HepG2 (cell line): ENCODE measurements at regions not wholly inside any gene's neighbourhood (a gene's known extent, or its start where the extent isn't known, plus 50 kb on each side); places are given as distances from the start of the nearest gene placed in this dataset.

Source experiments
- ATAC-seq: fragments of 200-7000 bp; cut with Tn5 transposase; 3 replicates; pipeline ENCODE4 v1.9.1; 2020; ENCODE audit warnings: mild to moderate bottlenecking, moderate library complexity
- BruUV-seq: library from RNA; stranded (reverse); fragments of 400-500 nt; replicated peaks from 2 replicates; lab custom pipeline; 2021; lab: Mats Ljungman, UMichigan
- CTCF ChIA-PET: fragments of 300-600 bp; formaldehyde crosslinking; extraction: SDS; loops from one replicate; lab custom pipeline; 2021; ENCODE audit warnings: low total read pairs, inconsistent platforms, low intra/inter-chr PET ratio; lab: Yijun Ruan, JAX
- POLR2A ChIA-PET: fragments of 350-600 bp; sonication (Branson Sonifier 250); formaldehyde crosslinking; loops from one replicate; lab custom pipeline; 2020; ENCODE audit warnings: antibody characterized with exemption, inconsistent platforms; lab: Yijun Ruan, JAX
- DNase-seq: peaks from one replicate; pipeline ENCODE4 v3.0.0-alpha.2; 2015; ENCODE audit warnings: low spot score
- FAIRE-seq: peaks from 3 replicates; lab custom pipeline; 2011; peaks lifted over from hg19 to GRCh38; lab: Jason Lieb, UNC
- H2AFZ ChIP-seq: one replicate; pipeline ENCODE4 v1.6.1; 2011; ENCODE audit warnings: low read length, inconsistent platforms
- H3K27ac ChIP-seq: fragments of 300-600 bp; 3 replicates; pipeline ENCODE4 v1.8.0; 2011; ENCODE audit warnings: mixed run types, mild to moderate bottlenecking, mixed read lengths, low read length, inconsistent platforms; ENCODE audit not compliant: insufficient read depth; ENCODE audit errors: extremely low read length
- H3K27me3 ChIP-seq, 2 experiments: fragments of 200-600 bp in 1 of 2; 2 replicates in 1 of 2; 3 replicates in 1 of 2; pipeline versions ENCODE4 v1.6.0 to v1.8.0; 2011; ENCODE audit warnings: low read length in 2 of 2, mild to moderate bottlenecking in 2 of 2, moderate library complexity in 2 of 2, inconsistent platforms in 1 of 2; ENCODE audit not compliant: insufficient read depth in 2 of 2, control insufficient read depth in 1 of 2
- H3K36me3 ChIP-seq, 2 experiments: fragments of 200-600 bp in 1 of 2; replicated peaks in 1 of 2; 2 replicates in 1 of 2; 3 replicates in 1 of 2; pipeline versions ENCODE4 v1.5.1 to v1.8.0; 2011; ENCODE audit warnings: low read length in 2 of 2, inconsistent platforms in 1 of 2; ENCODE audit not compliant: insufficient read depth in 2 of 2, control insufficient read depth in 1 of 2
- H3K4me1 ChIP-seq: 2 replicates; pipeline ENCODE4 v1.5.1; 2012; ENCODE audit warnings: low read length, inconsistent platforms; ENCODE audit not compliant: insufficient read depth
- H3K4me2 ChIP-seq: 2 replicates; pipeline ENCODE4 v1.6.0; 2011; ENCODE audit warnings: low read depth, low read length, inconsistent platforms
- H3K4me3 ChIP-seq, 3 experiments: fragments of 200-600 bp in 1 of 3; sonication (generic), shearing (Covaris generic) in 1 of 3; replicated peaks in 1 of 3; 2 replicates each; pipeline ENCODE4 v1.5.1; 2011 to 2016; ENCODE audit warnings: low read length in 3 of 3, inconsistent platforms in 2 of 3, low read depth in 2 of 3, mild to moderate bottlenecking in 2 of 3, control low read depth in 1 of 3, mixed read lengths in 1 of 3; ENCODE audit not compliant: insufficient read depth in 1 of 3
- H3K79me2 ChIP-seq: one replicate; pipeline ENCODE4 v1.6.1; 2011; ENCODE audit warnings: low read length, inconsistent platforms; ENCODE audit not compliant: insufficient read depth
- H3K9ac ChIP-seq: 2 replicates; pipeline ENCODE4 v1.6.0; 2011; ENCODE audit warnings: mild to moderate bottlenecking, low read depth, low read length, inconsistent platforms; ENCODE audit not compliant: insufficient read depth
- H3K9me3 ChIP-seq: 2 replicates; pipeline ENCODE4 v1.5.1; 2012; ENCODE audit warnings: mild to moderate bottlenecking, low read length
- H4K20me1 ChIP-seq: 2 replicates; pipeline ENCODE4 v1.6.0; 2011; ENCODE audit warnings: inconsistent platforms, mild to moderate bottlenecking, low read length, moderate library complexity; ENCODE audit not compliant: insufficient read depth
- AHDC1 ChIP-seq: sonication (generic); formaldehyde crosslinking; IDR thresholded peaks from 2 replicates; pipeline ENCODE4 v1.5.1; 2020; ENCODE audit warnings: mild to moderate bottlenecking, missing genetic modification reagents, borderline replicate concordance
- FOSL1 ChIP-seq: sonication (generic); formaldehyde crosslinking; IDR thresholded peaks from 2 replicates; pipeline ENCODE4 v1.9.0; 2021; ENCODE audit warnings: missing genetic modification reagents, borderline replicate concordance
- MTA3 ChIP-seq: sonication (generic); formaldehyde crosslinking; IDR thresholded peaks from 2 replicates; pipeline ENCODE4 v1.4.0; 2020; ENCODE audit warnings: missing genetic modification reagents
- RERE ChIP-seq: IDR thresholded peaks from 2 replicates; pipeline ENCODE4 v1.6.1; 2016; ENCODE audit warnings: low read depth, missing genetic modification reagents, missing compliant biosample characterization
- SKI ChIP-seq: fragments of 450-650 bp; IDR thresholded peaks from one replicate; pipeline ENCODE4 v1.6.1; 2018; ENCODE audit warnings: mild to moderate bottlenecking; ENCODE audit not compliant: partially characterized antibody
- ZEB1 ChIP-seq: IDR thresholded peaks from 2 replicates; pipeline ENCODE4 v1.6.1; 2012; ENCODE audit warnings: mild to moderate bottlenecking, low read depth, inconsistent platforms; ENCODE audit not compliant: insufficient replicate concordance
- ZNF740 ChIP-seq: sonication (generic); formaldehyde crosslinking; IDR thresholded peaks from 2 replicates; pipeline ENCODE4 v1.4.0; 2020; ENCODE audit warnings: missing genetic modification reagents
- WGBS: methylation state at CpG from one replicate; pipeline ENCODE4 v1.1.6; 2017; ENCODE audit warnings: low lambda C conversion rate; 5-methylcytosine and 5-hydroxymethylcytosine counted together
- in situ Hi-C: cut with HindIII; loops from 2 replicates; pipeline ENCODE4 v1.10.0; 2017; ENCODE audit warnings: low pct_unique_long_range_greater_than_20kb; ENCODE audit not compliant: extremely low pct_ligation_motif_present
- intact Hi-C: fragments of 100-400 bp; cut with micrococcal nuclease; formaldehyde crosslinking; loops from one replicate; pipeline ENCODE4 v1.10.0; 2022; ENCODE audit not compliant: unreplicated experiment

- ChIA-PET POLR2A (no interaction called here), CTCF (no interaction called here)
- H3K4me3 ChIP-seq = no peak overlapping the region
- FAIRE-seq (no peak), DNase-seq (no peak), ATAC-seq (no peak)
- no peak overlapping the region for H2AFZ ChIP-seq
- WGBS = 66% methylated on average over 4 of the region's 4 CpGs
- H3K79me2 ChIP-seq = no peaks in the 10 kb centered on the region
- no peaks in the 10 kb centered on the region for H3K36me3 ChIP-seq
- H3K27ac ChIP-seq = no peak overlapping the region
- intact Hi-C loops (no loop called here), in situ Hi-C loops (no loop called here)
- no TSS peak for BruUV-seq
- no peak overlapping the region for H3K4me2 ChIP-seq
- no peaks in the 10 kb centered on the region for H3K27me3 ChIP-seq
- no peaks in the 10 kb centered on the region for H4K20me1 ChIP-seq
- no peak overlapping the region for H3K9ac ChIP-seq
- no peaks in the 10 kb centered on the region for H3K9me3 ChIP-seq
- no peaks in the 10 kb centered on the region for H3K4me1 ChIP-seq
- no peak for TF ChIP-seq AHDC1 (CRISPR knock-in tag)
- TF ChIP-seq ZEB1 = no peak
- no peak for TF ChIP-seq MTA3
- TF ChIP-seq RERE (CRISPR knock-in tag) = no peak
- TF ChIP-seq FOSL1 = no peak
- TF ChIP-seq SKI = no peak
- TF ChIP-seq ZNF740 (CRISPR knock-in tag) = no peak
Measured at GRCh38 chr5:67724412-67725135, 491.0 kb upstream of the PIK3R1 start.
